Suppressor macrophage treated with lipopolysaccharide for 4 hours (primary cell): ENCODE measurements at regions not wholly inside any gene's neighbourhood (a gene's known extent, or its start where the extent isn't known, plus 50 kb on each side); places are given as distances from the start of the nearest gene placed in this dataset.
"Not testable (repeated sequence)": the region's sequence is repeated elsewhere in the genome, so short reads cannot be mapped to it uniquely, and the experiment has no call there.

Experiments used
- DNase-seq: peaks from one replicate; pipeline ENCODE4 v3.0.0-alpha.2; 2020

GRCh38 chr11:8772571-8773519 is 90.3 kb downstream of the RPL27A start:
- no peak for DNase-seq

GRCh38 chr11:8773916-8774539 is 91.4 kb downstream of the RPL27A start:
- DNase-seq = no peak

GRCh38 chr11:8774916-8775315 is 92.3 kb downstream of the RPL27A start:
- not testable (repeated sequence) for DNase-seq

- DNase-seq = no peak
Observed at GRCh38 chr11:8775332-8775731, 92.7 kb downstream of the RPL27A start.

- no peak for DNase-seq
Observed at GRCh38 chr11:8775734-8776133, 93.1 kb downstream of the RPL27A start.

- no peak for DNase-seq
Observed at GRCh38 chr11:8776209-8776608, 93.6 kb downstream of the RPL27A start.

GRCh38 chr11:8777907-8778767 is 95.5 kb downstream of the RPL27A start:
- DNase-seq = no peak

GRCh38 chr11:8779107-8779506 is 96.5 kb downstream of the RPL27A start:
- DNase-seq = no peak

- no peak for DNase-seq
Observed at GRCh38 chr11:8779732-8780131, 97.1 kb downstream of the RPL27A start.

- DNase-seq = no peak
Observed at GRCh38 chr11:8784954-8785353, 102.4 kb downstream of the RPL27A start.

GRCh38 chr11:8785457-8785856 is 102.9 kb downstream of the RPL27A start:
- no peak for DNase-seq

GRCh38 chr11:8785998-8786397 is 103.4 kb downstream of the RPL27A start:
- no peak for DNase-seq

GRCh38 chr11:8786933-8787332 is 104.3 kb downstream of the RPL27A start:
- no peak for DNase-seq

GRCh38 chr11:8787372-8787771 is 104.8 kb downstream of the RPL27A start:
- DNase-seq = no peak

- no peak for DNase-seq
Observed at GRCh38 chr11:8788616-8789015, 106.0 kb downstream of the RPL27A start.

- no peak for DNase-seq
Observed at GRCh38 chr11:8789864-8790263, 107.3 kb downstream of the RPL27A start.

- DNase-seq = no peak
Observed at GRCh38 chr11:8790968-8791367, 108.4 kb downstream of the RPL27A start.

GRCh38 chr11:8792710-8793109 is 110.1 kb downstream of the RPL27A start:
- DNase-seq = no peak

- DNase-seq = peak; percentile 23
Observed at GRCh38 chr11:8793114-8793777, 110.7 kb downstream of the RPL27A start.

- DNase-seq = no peak
Observed at GRCh38 chr11:8794126-8794525, 111.5 kb downstream of the RPL27A start.

- no peak for DNase-seq
Observed at GRCh38 chr11:8794677-8795103, 112.1 kb downstream of the RPL27A start.

GRCh38 chr11:8796941-8797340 is 114.0 kb upstream of the AKIP1 start:
- DNase-seq = no peak

- DNase-seq = no peak
Observed at GRCh38 chr11:8799273-8799672, 111.7 kb upstream of the AKIP1 start.
